GM23338 (cell line): ENCODE measurements at regions not wholly inside any gene's neighbourhood (a gene's known extent, or its start where the extent isn't known, plus 50 kb on each side); places are given as distances from the start of the nearest gene placed in this dataset.

Experiments used
- ATAC-seq: fragments of 200-7000 bp; cut with Tn5 transposase; 3 replicates; pipeline ENCODE4 v1.9.1; 2020
- DNase-seq: peaks from one replicate; pipeline ENCODE4 v3.0.0-alpha.2; 2015; ENCODE audit warnings: low spot score
- H2AFZ ChIP-seq: fragments of 200-600 bp; sonication (generic); 2 replicates; pipeline ENCODE4 v1.8.0; 2016; ENCODE audit warnings: antibody characterized with exemption, mild to moderate bottlenecking, moderate library complexity
- H3F3A ChIP-seq: fragments of 200-600 bp; sonication (generic); replicated peaks from 2 replicates; pipeline ENCODE4 v1.8.0; 2017; ENCODE audit warnings: antibody characterized with exemption, mixed run types, low read depth
- H3K27ac ChIP-seq: fragments of 200-600 bp; sonication (generic); 2 replicates; pipeline ENCODE4 v1.6.1; 2016; ENCODE audit warnings: low read depth
- H3K27me3 ChIP-seq: fragments of 200-600 bp; sonication (generic); 2 replicates; pipeline ENCODE4 v1.8.0; 2016; ENCODE audit warnings: mild to moderate bottlenecking, mixed run types, moderate library complexity; ENCODE audit not compliant: insufficient read depth
- H3K36me3 ChIP-seq: fragments of 200-600 bp; sonication (generic); 2 replicates; pipeline ENCODE4 v1.8.0; 2016; ENCODE audit warnings: mild to moderate bottlenecking; ENCODE audit not compliant: insufficient read depth
- H3K4me1 ChIP-seq: fragments of 200-600 bp; sonication (generic); 2 replicates; pipeline ENCODE4 v1.8.0; 2016; ENCODE audit warnings: mild to moderate bottlenecking, moderate library complexity; ENCODE audit not compliant: insufficient read depth
- H3K4me2 ChIP-seq: fragments of 200-600 bp; sonication (generic); 2 replicates; pipeline ENCODE4 v1.7.1; 2017; ENCODE audit warnings: mixed run types
- H3K4me3 ChIP-seq: fragments of 200-600 bp; sonication (generic); 2 replicates; pipeline ENCODE4 v1.6.1; 2016; ENCODE audit warnings: mixed run types
- H3K79me2 ChIP-seq: fragments of 200-600 bp; sonication (generic); replicated peaks from 2 replicates; pipeline ENCODE4 v1.8.0; 2017; ENCODE audit warnings: mild to moderate bottlenecking; ENCODE audit not compliant: insufficient read depth
- H3K9me2 ChIP-seq: fragments of 200-600 bp; sonication (generic); 2 replicates; pipeline ENCODE4 v1.8.0; 2017; ENCODE audit not compliant: insufficient read depth
- H4K20me1 ChIP-seq: fragments of 200-600 bp; sonication (generic); replicated peaks from 2 replicates; pipeline ENCODE4 v1.8.0; 2017; ENCODE audit warnings: mild to moderate bottlenecking; ENCODE audit not compliant: insufficient read depth
- H3K27ac Mint-ChIP-seq: 2 replicates; pipeline ENCODE4 v1.8.0; 2020; ENCODE audit warnings: inconsistent platforms, mild to moderate bottlenecking, moderate library complexity, mixed read lengths
- H3K27me3 Mint-ChIP-seq: 3 replicates; pipeline ENCODE4 v1.8.0; 2022; ENCODE audit warnings: low read depth, mild to moderate bottlenecking, moderate library complexity, mixed read lengths, inconsistent platforms; ENCODE audit not compliant: insufficient read depth, poor library complexity
- H3K36me3 Mint-ChIP-seq: 3 replicates; pipeline ENCODE4 v1.8.0; 2021; ENCODE audit warnings: low read depth, mild to moderate bottlenecking, inconsistent platforms, moderate library complexity, mixed read lengths
- H3K4me1 Mint-ChIP-seq: 3 replicates; pipeline ENCODE4 v1.8.0; 2020; ENCODE audit warnings: mild to moderate bottlenecking, inconsistent platforms, mixed read lengths
- H3K4me3 Mint-ChIP-seq: 3 replicates; pipeline ENCODE4 v1.8.0; 2021; ENCODE audit warnings: moderate library complexity, mild to moderate bottlenecking, inconsistent platforms, mixed read lengths
- H3K9me3 Mint-ChIP-seq: 3 replicates; pipeline ENCODE4 v1.8.0; 2020; ENCODE audit warnings: moderate library complexity, mild to moderate bottlenecking, inconsistent platforms, mixed read lengths
- CREB1 ChIP-seq: fragments of 250-450 bp; sonication (Bioruptor Pico); IDR thresholded peaks from 2 replicates; pipeline ENCODE4 v1.5.0; 2020; ENCODE audit warnings: low read depth, mild to moderate bottlenecking, moderate library complexity
- EZH2 ChIP-seq: fragments of 200-600 bp; sonication (generic); IDR thresholded peaks from one replicate; pipeline ENCODE4 v1.8.0; 2017; ENCODE audit warnings: antibody characterized with exemption, mild to moderate bottlenecking, low read depth; ENCODE audit not compliant: unreplicated experiment
- EZH2phosphoT487 ChIP-seq: fragments of 200-600 bp; sonication (generic); IDR thresholded peaks from one replicate; pipeline ENCODE4 v1.8.1; 2018; ENCODE audit warnings: antibody characterized with exemption; ENCODE audit not compliant: unreplicated experiment
- NANOG ChIP-seq: IDR thresholded peaks from 2 replicates; pipeline ENCODE4 v1.6.1; 2016; ENCODE audit warnings: antibody characterized with exemption, borderline replicate concordance
- POLR2AphosphoS5 ChIP-seq: IDR thresholded peaks from 2 replicates; pipeline ENCODE4 v1.6.1; 2016; ENCODE audit warnings: antibody characterized with exemption, low read depth
- TF ChIP-seq, protein P1 (sequence below): fragments of 250-450 bp; sonication (Bioruptor Pico); IDR thresholded peaks from 2 replicates; pipeline ENCODE4 v1.5.0; 2020; ENCODE audit warnings: mild to moderate bottlenecking, moderate library complexity
- TF ChIP-seq, protein P2 (sequence below), 2 experiments: fragments of 200-600 bp in 1 of 2; sonication (generic) in 1 of 2; conservative IDR thresholded peaks; 2 replicates each; pipeline versions ENCODE4 v1.5.1 to v1.6.1; 2016 to 2017; ENCODE audit warnings: antibody characterized with exemption in 2 of 2, low read depth in 2 of 2, mild to moderate bottlenecking in 2 of 2, moderate library complexity in 1 of 2

DNA sequence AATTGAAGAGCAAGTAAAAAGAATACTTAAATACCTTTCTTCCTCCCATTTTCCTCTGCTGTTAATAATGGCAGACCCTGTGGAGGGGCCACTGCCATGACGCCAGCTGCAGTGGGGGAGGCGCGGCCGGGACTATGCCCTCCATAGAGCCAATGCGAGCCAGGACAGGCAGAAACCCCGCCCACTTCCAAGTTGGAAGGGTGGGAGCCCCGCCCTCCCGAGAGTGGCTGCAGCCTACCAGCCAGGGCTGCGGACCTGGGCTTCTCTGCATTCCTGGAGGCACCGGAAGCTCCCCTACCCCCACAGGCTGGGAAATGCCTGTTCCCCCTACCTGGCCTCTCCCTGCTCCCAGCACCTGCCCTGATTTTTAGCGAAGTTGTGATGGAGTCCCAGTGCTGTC lies 439.4 kb upstream of the CDH19 start (continued):
- TF ChIP-seq, protein P1, sequence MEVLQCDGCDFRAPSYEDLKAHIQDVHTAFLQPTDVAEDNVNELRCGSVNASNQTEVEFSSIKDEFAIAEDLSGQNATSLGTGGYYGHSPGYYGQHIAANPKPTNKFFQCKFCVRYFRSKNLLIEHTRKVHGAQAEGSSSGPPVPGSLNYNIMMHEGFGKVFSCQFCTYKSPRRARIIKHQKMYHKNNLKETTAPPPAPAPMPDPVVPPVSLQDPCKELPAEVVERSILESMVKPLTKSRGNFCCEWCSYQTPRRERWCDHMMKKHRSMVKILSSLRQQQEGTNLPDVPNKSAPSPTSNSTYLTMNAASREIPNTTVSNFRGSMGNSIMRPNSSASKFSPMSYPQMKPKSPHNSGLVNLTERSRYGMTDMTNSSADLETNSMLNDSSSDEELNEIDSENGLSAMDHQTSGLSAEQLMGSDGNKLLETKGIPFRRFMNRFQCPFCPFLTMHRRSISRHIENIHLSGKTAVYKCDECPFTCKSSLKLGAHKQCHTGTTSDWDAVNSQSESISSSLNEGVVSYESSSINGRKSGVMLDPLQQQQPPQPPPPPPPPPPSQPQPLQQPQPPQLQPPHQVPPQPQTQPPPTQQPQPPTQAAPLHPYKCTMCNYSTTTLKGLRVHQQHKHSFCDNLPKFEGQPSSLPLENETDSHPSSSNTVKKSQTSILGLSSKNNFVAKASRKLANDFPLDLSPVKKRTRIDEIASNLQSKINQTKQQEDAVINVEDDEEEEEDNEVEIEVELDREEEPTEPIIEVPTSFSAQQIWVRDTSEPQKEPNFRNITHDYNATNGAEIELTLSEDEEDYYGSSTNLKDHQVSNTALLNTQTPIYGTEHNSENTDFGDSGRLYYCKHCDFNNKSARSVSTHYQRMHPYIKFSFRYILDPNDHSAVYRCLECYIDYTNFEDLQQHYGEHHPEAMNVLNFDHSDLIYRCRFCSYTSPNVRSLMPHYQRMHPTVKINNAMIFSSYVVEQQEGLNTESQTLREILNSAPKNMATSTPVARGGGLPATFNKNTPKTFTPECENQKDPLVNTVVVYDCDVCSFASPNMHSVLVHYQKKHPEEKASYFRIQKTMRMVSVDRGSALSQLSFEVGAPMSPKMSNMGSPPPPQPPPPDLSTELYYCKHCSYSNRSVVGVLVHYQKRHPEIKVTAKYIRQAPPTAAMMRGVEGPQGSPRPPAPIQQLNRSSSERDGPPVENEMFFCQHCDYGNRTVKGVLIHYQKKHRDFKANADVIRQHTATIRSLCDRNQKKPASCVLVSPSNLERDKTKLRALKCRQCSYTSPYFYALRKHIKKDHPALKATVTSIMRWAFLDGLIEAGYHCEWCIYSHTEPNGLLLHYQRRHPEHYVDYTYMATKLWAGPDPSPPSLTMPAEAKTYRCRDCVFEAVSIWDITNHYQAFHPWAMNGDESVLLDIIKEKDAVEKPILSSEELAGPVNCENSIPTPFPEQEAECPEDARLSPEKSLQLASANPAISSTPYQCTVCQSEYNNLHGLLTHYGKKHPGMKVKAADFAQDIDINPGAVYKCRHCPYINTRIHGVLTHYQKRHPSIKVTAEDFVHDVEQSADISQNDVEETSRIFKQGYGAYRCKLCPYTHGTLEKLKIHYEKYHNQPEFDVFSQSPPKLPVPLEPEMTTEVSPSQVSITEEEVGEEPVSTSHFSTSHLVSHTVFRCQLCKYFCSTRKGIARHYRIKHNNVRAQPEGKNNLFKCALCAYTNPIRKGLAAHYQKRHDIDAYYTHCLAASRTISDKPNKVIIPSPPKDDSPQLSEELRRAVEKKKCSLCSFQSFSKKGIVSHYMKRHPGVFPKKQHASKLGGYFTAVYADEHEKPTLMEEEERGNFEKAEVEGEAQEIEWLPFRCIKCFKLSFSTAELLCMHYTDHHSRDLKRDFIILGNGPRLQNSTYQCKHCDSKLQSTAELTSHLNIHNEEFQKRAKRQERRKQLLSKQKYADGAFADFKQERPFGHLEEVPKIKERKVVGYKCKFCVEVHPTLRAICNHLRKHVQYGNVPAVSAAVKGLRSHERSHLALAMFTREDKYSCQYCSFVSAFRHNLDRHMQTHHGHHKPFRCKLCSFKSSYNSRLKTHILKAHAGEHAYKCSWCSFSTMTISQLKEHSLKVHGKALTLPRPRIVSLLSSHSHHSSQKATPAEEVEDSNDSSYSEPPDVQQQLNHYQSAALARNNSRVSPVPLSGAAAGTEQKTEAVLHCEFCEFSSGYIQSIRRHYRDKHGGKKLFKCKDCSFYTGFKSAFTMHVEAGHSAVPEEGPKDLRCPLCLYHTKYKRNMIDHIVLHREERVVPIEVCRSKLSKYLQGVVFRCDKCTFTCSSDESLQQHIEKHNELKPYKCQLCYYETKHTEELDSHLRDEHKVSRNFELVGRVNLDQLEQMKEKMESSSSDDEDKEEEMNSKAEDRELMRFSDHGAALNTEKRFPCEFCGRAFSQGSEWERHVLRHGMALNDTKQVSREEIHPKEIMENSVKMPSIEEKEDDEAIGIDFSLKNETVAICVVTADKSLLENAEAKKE (CRISPR knock-in tag): no peak
- TF ChIP-seq POLR2AphosphoS5 (no peak), NANOG (no peak), EZH2phosphoT487 (no peak), CREB1 (CRISPR knock-in tag) (no peak)
- TF ChIP-seq, protein P2, sequence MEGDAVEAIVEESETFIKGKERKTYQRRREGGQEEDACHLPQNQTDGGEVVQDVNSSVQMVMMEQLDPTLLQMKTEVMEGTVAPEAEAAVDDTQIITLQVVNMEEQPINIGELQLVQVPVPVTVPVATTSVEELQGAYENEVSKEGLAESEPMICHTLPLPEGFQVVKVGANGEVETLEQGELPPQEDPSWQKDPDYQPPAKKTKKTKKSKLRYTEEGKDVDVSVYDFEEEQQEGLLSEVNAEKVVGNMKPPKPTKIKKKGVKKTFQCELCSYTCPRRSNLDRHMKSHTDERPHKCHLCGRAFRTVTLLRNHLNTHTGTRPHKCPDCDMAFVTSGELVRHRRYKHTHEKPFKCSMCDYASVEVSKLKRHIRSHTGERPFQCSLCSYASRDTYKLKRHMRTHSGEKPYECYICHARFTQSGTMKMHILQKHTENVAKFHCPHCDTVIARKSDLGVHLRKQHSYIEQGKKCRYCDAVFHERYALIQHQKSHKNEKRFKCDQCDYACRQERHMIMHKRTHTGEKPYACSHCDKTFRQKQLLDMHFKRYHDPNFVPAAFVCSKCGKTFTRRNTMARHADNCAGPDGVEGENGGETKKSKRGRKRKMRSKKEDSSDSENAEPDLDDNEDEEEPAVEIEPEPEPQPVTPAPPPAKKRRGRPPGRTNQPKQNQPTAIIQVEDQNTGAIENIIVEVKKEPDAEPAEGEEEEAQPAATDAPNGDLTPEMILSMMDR (conservative IDR thresholded peaks at IDR 0.05; ENCODE audit: low read depth in 2 of 2): no peak

DNA sequence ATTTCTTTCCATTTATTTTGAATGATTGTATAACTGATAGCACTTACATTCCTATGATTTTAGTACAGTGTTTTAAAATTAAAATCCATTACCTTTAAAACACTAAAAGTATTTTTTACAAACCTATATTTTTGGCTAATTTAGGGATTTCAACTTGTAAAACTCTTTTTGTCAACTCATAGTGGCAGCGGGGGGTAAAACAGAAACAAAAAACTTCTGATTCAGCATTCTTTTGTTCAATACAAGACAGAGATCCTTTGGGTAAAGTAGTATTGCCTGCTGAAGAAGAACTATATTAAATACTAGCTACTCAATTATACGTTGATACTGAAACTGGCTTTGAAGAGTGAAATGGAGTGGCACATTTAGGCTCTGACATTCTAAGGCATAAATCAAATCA lies 437.4 kb upstream of the CDH19 start:
- no peak overlapping the region for H3K4me3 ChIP-seq
- H3K4me2 ChIP-seq: no peak overlapping the region
- Mint-ChIP-seq H3K27ac (peak overlapping the region; percentile 82), H3K27me3 (peaks cover 2% of the 10 kb centered on the region), H3K4me1 (peaks cover 9% of the 10 kb centered on the region), H3K4me3 (no peak overlapping the region), H3K9me3 (peaks cover 3% of the 10 kb centered on the region), H3K36me3 (peaks cover 2% of the 10 kb centered on the region; the same call in 1 of the 3 replicates)
- H3K79me2 ChIP-seq: no peaks in the 10 kb centered on the region
- H4K20me1 ChIP-seq: no peaks in the 10 kb centered on the region
- no peak overlapping the region for H3K27ac ChIP-seq
- H3K27me3 ChIP-seq: no peaks in the 10 kb centered on the region
- peak; percentile 27 for DNase-seq
- ATAC-seq: no peak
- H2AFZ ChIP-seq: no peak overlapping the region
- peaks cover 5% of the 10 kb centered on the region; the same call in 1 of the 2 replicates for H3K4me1 ChIP-seq
- no peaks in the 10 kb centered on the region for H3K9me2 ChIP-seq
- no peaks in the 10 kb centered on the region for H3F3A ChIP-seq
- no peaks in the 10 kb centered on the region for H3K36me3 ChIP-seq
- TF ChIP-seq EZH2 (no peak), EZH2phosphoT487 (no peak)
- TF ChIP-seq, protein P2 (conservative IDR thresholded peaks at IDR 0.05; ENCODE audit: low read depth in 2 of 2): no peak
